DND-41 (cell line): ENCODE measurements at regions not wholly inside any gene's neighbourhood (a gene's known extent, or its start where the extent isn't known, plus 50 kb on each side); places are given as distances from the start of the nearest gene placed in this dataset.

Experiments
- CTCF ChIP-seq: IDR thresholded peaks from 2 replicates; pipeline ENCODE4 v1.5.1; 2012; ENCODE audit warnings: borderline replicate concordance, low read length, moderate library complexity, mild to moderate bottlenecking; ENCODE audit not compliant: poor library complexity, severe bottlenecking; ENCODE audit errors: extremely low read depth
- EZH2 ChIP-seq: IDR thresholded peaks from 3 replicates; pipeline ENCODE4 v1.6.1; 2012; ENCODE audit warnings: borderline replicate concordance, low read depth, mild to moderate bottlenecking, moderate library complexity, low read length, inconsistent platforms; ENCODE audit not compliant: severe bottlenecking

- TF ChIP-seq CTCF (no peak), EZH2 (no peak)
Observed at GRCh38 chr1:82421782-82422181, 621.0 kb downstream of the ADGRL2 start.
